Gastrocnemius medialis (tissue), 4 donors: ENCODE measurements at regions not wholly inside any gene's neighbourhood (a gene's known extent, or its start where the extent isn't known, plus 50 kb on each side); places are given as distances from the start of the nearest gene placed in this dataset.

Experiments
- CTCF ChIP-seq, 5 experiments: fragments of 450-650 bp in 3 of 5; fragments of 200-600 bp in 2 of 5; sonication (generic) in 2 of 5; IDR thresholded peaks in 4 of 5; conservative IDR thresholded peaks in 1 of 5; 1 replicate in 4 of 5; 2 replicates in 1 of 5; pipeline ENCODE4 v1.5.1; 2016 to 2019; ENCODE audit warnings: antibody characterized with exemption in 5 of 5, mild to moderate bottlenecking in 3 of 5, moderate library complexity in 3 of 5
- POLR2A ChIP-seq, 2 donors: fragments of 450-650 bp; IDR thresholded peaks; one replicate each; pipeline ENCODE4 v1.6.1; 2017; ENCODE audit warnings: antibody characterized with exemption in 2 of 2, mild to moderate bottlenecking in 2 of 2, moderate library complexity in 2 of 2

- TF ChIP-seq CTCF (IDR thresholded peaks at IDR 0.05 in 4 of 5, conservative IDR thresholded peaks at IDR 0.05 in 1 of 5) (no peak), POLR2A (IDR thresholded peaks at IDR 0.05) (no peak)
Measured at GRCh38 chr21:25428537-25428936, 178.7 kb downstream of the MRPL39 start.
